Gastrocnemius medialis (tissue), 4 donors: ENCODE measurements at regions not wholly inside any gene's neighbourhood (a gene's known extent, or its start where the extent isn't known, plus 50 kb on each side); places are given as distances from the start of the nearest gene placed in this dataset.

Experiments
- ATAC-seq, 2 donors: fragments of 150-250 bp; one replicate each; pipeline ENCODE4 v1.9.1; 2016
- DNase-seq, 2 donors: peaks; one replicate each; pipeline ENCODE4 v3.0.0-alpha.2; 2019
- H3K27ac ChIP-seq, 4 donors: fragments of 200-600 bp; sonication (generic); 1 replicate in 1 of 4; 2 replicates in 3 of 4; pipeline ENCODE4 v1.5.1; 2016 to 2018; ENCODE audit warnings: mild to moderate bottlenecking in 2 of 4, moderate library complexity in 1 of 4
- H3K27me3 ChIP-seq, 3 donors: fragments of 200-600 bp; sonication (generic) in 2 of 3; 1 replicate in 1 of 3; 2 replicates in 2 of 3; pipeline versions ENCODE4 v1.5.1 to v1.6.0; 2016 to 2019; ENCODE audit warnings: mild to moderate bottlenecking in 1 of 3, moderate library complexity in 1 of 3
- H3K36me3 ChIP-seq, 2 donors: fragments of 200-600 bp; sonication (generic) in 1 of 2; one replicate each; pipeline ENCODE4 v1.5.1; 2017 to 2018
- H3K4me1 ChIP-seq, 2 donors: fragments of 200-600 bp; sonication (generic) in 1 of 2; one replicate each; pipeline ENCODE4 v1.5.1; 2016 to 2017; ENCODE audit warnings: mild to moderate bottlenecking in 2 of 2
- H3K4me3 ChIP-seq, 4 donors: fragments of 200-600 bp; sonication (generic) in 3 of 4; 1 replicate in 1 of 4; 2 replicates in 3 of 4; pipeline ENCODE4 v1.5.1; 2016 to 2019; ENCODE audit warnings: mild to moderate bottlenecking in 2 of 4
- H3K9me3 ChIP-seq, 3 donors: fragments of 200-600 bp; sonication (generic) in 2 of 3; 1 replicate in 1 of 3; 2 replicates in 2 of 3; pipeline ENCODE4 v1.5.1; 2016 to 2019
- CTCF ChIP-seq, 5 experiments: fragments of 450-650 bp in 3 of 5; fragments of 200-600 bp in 2 of 5; sonication (generic) in 2 of 5; IDR thresholded peaks in 4 of 5; conservative IDR thresholded peaks in 1 of 5; 1 replicate in 4 of 5; 2 replicates in 1 of 5; pipeline ENCODE4 v1.5.1; 2016 to 2019; ENCODE audit warnings: antibody characterized with exemption in 5 of 5, mild to moderate bottlenecking in 3 of 5, moderate library complexity in 3 of 5
- POLR2A ChIP-seq, 2 donors: fragments of 450-650 bp; IDR thresholded peaks; one replicate each; pipeline ENCODE4 v1.6.1; 2017; ENCODE audit warnings: antibody characterized with exemption in 2 of 2, mild to moderate bottlenecking in 2 of 2, moderate library complexity in 2 of 2
- in situ Hi-C, 4 donors: fragments of 200-750 bp; cut with MboI; loops; one replicate each; pipeline versions ENCODE4 v1.15.0 to v1.8.0; 2017; ENCODE audit warnings: low sequenced_read_pairs in 4 of 4
- intact Hi-C: fragments of 100-400 bp; cut with DNase I; formaldehyde crosslinking; loops from one replicate; pipeline ENCODE4 v1.15.1; 2023; ENCODE audit warnings: low total_unique reads

- intact Hi-C loops (no loop called here), in situ Hi-C loops (no loop called here)
- no peaks in the 10 kb centered on the region for H3K36me3 ChIP-seq
- H3K4me3 ChIP-seq, result no peak overlapping the region
- no peaks in the 10 kb centered on the region for H3K4me1 ChIP-seq
- ATAC-seq (no peak), DNase-seq (no peak)
- H3K9me3 ChIP-seq, result no peaks in the 10 kb centered on the region
- H3K27ac ChIP-seq, result no peak overlapping the region
- TF ChIP-seq POLR2A (IDR thresholded peaks at IDR 0.05), result no peak
- no peak for TF ChIP-seq CTCF (IDR thresholded peaks at IDR 0.05 in 4 of 5, conservative IDR thresholded peaks at IDR 0.05 in 1 of 5)
- no peaks in the 10 kb centered on the region for H3K27me3 ChIP-seq
Measured at GRCh38 chr5:39730006-39730405, 305.2 kb upstream of the DAB2 start.

- Histone ChIP-seq H3K27ac (no peak overlapping the region), H3K4me1 (no peaks in the 10 kb centered on the region), H3K36me3 (no peaks in the 10 kb centered on the region), H3K4me3 (no peak overlapping the region), H3K9me3 (no peaks in the 10 kb centered on the region), H3K27me3 (no peaks in the 10 kb centered on the region)
- in situ Hi-C loops (no loop called here), intact Hi-C loops (no loop called here)
- DNase-seq (no peak), ATAC-seq (no peak)
- TF ChIP-seq POLR2A (IDR thresholded peaks at IDR 0.05) (no peak), CTCF (IDR thresholded peaks at IDR 0.05 in 4 of 5, conservative IDR thresholded peaks at IDR 0.05 in 1 of 5) (no peak)
Measured at GRCh38 chr5:39726467-39726866, 301.7 kb upstream of the DAB2 start.

- Histone ChIP-seq H3K27me3 (no peaks in the 10 kb centered on the region), H3K27ac (no peak overlapping the region), H3K9me3 (no peaks in the 10 kb centered on the region), H3K4me3 (no peak overlapping the region), H3K4me1 (no peaks in the 10 kb centered on the region), H3K36me3 (no peaks in the 10 kb centered on the region)
- DNase-seq, result no peak
- in situ Hi-C loops, result loop anchor here in 3 of 4 donors (25.0 kb wide), 3 partner anchors 966 to 1166 kb away; partner anchors contain the start of gene PTGER4 (in 1 of the 3)
- no peak for ATAC-seq
- no peak for TF ChIP-seq POLR2A (IDR thresholded peaks at IDR 0.05)
- TF ChIP-seq CTCF (IDR thresholded peaks at IDR 0.05 in 4 of 5, conservative IDR thresholded peaks at IDR 0.05 in 1 of 5), result no peak
- intact Hi-C loops, result no loop called here
Measured at GRCh38 chr5:39721394-39721793, 296.6 kb upstream of the DAB2 start.

GRCh38 chr5:39720136-39720535 lies 295.4 kb upstream of the DAB2 start:
- DNase-seq (no peak), ATAC-seq (no peak)
- Histone ChIP-seq H3K27ac (no peak overlapping the region), H3K9me3 (no peaks in the 10 kb centered on the region), H3K27me3 (no peaks in the 10 kb centered on the region), H3K36me3 (no peaks in the 10 kb centered on the region), H3K4me1 (no peaks in the 10 kb centered on the region), H3K4me3 (no peak overlapping the region)
- intact Hi-C loops, result no loop called here
- in situ Hi-C loops, result loop anchor here in 3 of 4 donors (25.0 kb wide), 3 partner anchors 967 to 1167 kb away; partner anchors contain the start of gene PTGER4 (in 1 of the 3)
- TF ChIP-seq CTCF (IDR thresholded peaks at IDR 0.05 in 4 of 5, conservative IDR thresholded peaks at IDR 0.05 in 1 of 5) (no peak), POLR2A (IDR thresholded peaks at IDR 0.05) (no peak)
